NCI-H748 (cell line): ENCODE measurements at regions not wholly inside any gene's neighbourhood (a gene's known extent, or its start where the extent isn't known, plus 50 kb on each side); places are given as distances from the start of the nearest gene placed in this dataset.
"Not testable (repeated sequence)": the region's sequence is repeated elsewhere in the genome, so short reads cannot be mapped to it uniquely, and the experiment has no call there.

ENCODE experiments used
- DNase-seq: peaks from one replicate; lab custom pipeline; 2025; ENCODE audit not compliant: unreplicated experiment; lab: John Stamatoyannopoulos, UW

DNA sequence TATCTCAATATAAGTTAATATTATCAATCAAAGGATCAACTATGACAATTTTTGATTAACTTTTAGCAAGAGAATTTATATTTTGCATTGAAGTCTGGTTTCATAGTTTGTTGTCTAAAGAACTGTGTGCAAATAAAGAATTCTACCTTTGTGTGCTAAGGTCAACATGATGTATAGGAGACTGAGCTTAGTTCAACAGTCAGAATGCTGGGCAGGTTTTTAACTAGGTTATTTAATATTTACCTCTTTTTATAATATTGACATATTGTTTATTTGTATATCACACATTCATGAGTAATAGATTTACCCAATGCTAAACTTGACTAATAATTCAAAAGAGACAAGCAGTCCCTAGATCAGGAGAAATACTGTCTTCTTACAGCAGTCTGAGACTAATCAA is 831.4 kb downstream of the DSC3 start:
- no peak for DNase-seq

DNA sequence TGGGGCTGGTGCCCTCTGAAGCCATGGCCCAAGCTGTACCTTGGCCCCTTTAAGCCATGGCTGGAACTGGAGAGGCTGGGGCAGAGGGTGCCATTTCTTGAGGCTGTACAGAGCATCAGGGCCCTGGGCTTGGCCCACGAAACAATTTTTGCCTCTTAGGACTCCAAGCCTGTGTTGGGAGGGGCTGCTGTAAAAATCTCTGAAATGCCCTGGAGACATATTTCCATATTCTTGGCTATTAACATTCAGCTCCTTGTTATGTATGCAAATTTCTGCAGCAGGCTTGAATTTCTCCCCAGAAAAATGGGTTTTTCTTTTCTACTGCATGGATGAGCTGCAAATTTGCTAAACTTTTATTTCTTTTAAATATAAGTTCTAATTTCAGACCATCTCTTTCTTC is 834.0 kb downstream of the DSC3 start:
- DNase-seq = no peak

DNA sequence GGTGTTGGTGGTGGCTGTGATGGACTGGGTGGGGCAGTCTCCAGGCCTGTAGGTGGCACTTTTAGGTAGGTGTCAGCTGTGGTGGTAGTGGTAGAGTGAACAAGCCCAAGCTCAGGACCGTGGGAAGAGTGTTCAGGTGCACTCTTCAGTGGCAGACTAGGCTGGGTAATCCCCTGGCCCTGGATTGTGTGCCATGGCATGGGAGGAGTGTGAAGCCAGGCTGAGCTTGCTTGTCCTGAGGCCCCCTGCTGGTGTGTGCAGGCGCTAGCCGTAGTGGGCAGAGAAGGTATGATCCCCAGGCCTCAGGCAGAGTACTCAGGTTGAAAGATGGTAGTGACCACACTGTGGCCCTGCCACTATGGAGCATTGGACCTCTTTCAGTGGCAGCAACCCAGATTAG is 850.3 kb downstream of the DSC3 start:
- DNase-seq = no peak

DNA sequence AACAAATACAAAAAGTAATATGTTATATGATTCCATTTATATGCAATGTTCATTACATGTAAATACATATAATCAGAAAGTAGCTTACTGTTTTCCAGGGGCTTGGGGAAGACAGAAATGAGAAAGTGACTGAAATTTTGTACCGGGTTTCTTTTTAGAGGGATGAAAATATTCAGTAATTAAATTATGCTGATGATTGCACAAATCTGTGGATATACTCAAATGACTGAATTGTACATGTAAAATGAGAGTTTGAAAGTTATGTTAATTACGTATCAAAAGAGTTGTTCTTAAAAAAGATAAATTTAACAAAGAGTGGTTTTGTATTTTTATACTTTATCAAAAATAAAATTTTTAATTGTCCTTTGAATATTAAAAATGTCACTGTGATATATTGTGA is 856.3 kb downstream of the DSC3 start:
- no peak for DNase-seq

DNA sequence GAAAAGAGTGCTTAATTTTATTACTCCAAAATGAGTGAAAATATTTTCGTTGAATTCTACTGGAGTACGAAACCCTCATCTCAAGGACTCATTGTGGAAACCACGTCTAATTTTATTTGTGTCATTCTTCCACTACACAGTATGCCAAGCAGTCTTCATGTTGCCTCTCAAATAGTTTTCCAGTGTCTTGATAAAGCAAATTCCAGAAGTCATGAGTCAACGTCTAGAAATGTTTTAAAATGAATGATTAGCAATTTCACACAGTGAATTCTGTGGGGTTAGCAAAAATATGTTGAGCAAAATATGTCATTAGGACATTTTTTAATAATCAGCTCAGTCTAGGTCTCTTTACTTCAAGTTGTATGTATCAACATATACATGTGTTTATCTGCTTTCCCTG is 865.5 kb downstream of the DSC3 start:
- DNase-seq = no peak

DNA sequence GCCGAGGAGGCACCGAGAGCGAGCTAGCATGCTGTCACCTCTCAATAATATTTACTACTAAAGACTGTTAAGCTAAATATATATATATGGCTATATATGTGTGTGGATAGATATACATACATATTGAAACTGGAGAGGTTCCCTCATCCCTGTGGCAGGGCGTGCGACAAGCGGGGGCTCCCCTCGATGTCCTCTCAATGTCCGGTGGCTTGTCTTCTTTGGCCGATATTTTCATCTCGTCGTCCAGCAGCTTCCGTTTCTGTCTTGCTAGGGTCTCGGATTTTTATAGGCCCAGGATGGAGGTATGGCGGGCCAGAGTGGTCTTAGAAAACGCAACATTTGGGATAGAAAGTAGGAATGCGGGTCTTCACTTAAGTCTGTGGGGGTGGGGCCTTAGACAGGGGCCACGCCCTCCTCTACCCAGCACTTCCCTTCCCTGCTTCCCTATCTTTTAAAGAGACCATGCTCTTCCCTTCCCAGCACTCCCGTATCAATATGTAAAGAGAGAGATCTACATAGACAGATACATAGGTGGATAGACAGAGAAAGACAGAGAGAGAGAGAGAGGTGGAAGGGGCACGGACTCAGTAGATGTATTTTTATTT is 866.8 kb downstream of the DSC3 start:
- no peak for DNase-seq

DNA sequence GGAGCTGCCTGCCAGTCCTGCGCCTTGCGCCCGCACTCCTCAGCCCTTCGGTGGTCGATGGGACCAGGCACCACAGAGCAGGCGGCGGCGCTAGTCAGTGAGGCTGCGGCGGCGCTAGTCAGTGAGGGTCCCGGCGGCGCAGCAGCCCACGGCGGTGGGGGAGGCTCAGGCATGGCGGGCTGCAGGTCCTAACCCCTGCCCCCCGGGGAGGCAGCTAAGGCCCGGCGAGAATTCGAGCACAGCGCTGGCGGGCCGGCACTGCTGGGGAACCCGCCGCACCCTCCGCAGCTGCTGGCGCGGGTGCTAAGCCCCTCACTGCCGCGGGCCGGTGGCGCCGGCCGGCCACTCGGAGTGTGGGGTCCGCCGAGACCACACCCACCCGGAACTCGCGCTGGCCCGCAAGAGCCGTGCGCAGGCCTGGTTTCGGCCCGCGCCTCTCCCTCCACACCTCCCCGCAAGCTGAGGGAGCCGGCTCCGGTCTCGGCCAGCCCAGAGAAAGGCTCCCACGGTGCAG is 867.4 kb downstream of the DSC3 start:
- DNase-seq = no peak

DNA sequence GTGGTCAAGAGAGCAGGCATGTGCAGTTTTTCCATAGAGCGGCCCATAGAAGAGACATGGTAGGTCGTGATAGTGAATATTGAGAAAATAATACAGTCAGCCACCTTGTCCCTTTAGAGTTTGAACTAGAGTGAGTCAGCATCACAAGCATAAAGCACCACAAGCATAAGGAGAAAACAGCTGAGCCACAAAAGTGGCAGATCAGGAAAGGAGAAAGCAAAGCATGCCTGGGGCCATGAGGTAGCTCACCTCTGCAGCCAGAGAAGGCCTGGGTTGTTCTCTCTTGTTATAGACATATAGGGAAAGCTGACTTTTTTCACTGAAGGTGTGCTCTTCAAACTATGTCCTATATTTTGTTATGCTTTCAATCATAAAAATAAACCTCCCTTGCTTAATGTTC is 879.0 kb downstream of the DSC3 start:
- no peak for DNase-seq

DNA sequence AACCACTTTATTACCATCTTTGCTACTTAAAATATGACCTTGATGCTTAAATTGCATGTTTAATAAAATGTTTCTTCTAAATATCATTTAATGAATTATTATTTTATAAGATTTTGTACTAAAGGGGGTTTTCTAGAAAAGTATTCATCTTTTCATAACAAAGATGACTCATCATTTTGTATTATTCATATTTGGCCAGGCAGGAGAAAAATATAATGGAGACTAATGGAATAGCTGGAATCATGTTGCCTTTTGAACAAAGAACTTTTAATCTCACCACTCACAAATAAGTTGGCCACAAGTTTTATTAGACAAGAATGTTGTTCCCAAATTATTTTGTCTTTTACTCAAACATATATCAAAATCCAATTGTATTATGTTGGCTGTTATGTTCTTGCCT is 882.4 kb downstream of the DSC3 start:
- no peak for DNase-seq

DNA sequence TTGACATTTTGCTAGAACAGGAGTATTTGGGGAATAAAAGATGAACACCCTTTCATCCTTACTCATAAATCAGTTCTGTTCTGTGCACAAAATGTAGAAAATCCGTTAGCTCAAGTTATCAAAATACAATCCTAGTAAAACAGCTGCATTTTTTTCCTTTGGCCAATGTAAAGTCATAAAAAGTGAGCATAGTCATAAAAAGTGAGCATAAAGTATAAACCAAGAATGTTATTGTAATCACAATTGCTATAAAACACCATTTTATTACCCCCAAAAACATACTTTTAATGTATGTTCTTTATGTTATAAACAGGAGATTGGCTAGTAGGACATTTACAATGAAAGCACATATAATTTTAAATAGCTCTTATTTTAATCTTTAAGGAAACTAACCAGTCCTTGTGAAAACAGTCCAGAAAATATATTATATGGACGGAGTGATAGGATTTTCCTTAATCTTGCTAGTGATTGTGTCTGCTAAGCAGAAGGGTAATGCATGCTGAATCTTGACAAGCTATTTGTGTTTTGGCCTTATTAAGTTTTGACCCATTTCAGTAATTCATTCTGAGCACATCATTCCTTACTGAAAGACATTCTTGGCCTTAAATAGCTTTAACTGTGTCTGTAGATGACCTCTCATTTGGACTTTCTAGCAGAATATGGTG is 891.8 kb downstream of the DSC3 start:
- DNase-seq = no peak

DNA sequence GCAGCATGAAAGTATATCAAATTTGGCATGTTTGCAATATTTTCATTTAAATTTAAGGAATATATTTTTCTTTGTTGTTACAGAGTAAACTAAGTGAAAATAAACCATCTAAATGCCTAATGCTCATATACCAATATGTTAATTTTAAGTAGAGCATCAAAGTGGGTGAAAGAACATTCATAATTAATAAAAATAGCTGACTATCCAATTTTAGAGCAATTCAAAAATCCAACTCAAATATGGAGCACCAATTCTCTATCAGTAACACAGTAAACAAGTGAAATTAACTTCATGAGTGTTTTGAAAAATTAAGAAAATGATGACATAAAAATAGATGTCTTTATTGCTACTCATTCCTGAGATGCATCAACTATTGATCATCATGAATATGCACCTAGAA is 893.0 kb downstream of the DSC3 start:
- DNase-seq = no peak

DNA sequence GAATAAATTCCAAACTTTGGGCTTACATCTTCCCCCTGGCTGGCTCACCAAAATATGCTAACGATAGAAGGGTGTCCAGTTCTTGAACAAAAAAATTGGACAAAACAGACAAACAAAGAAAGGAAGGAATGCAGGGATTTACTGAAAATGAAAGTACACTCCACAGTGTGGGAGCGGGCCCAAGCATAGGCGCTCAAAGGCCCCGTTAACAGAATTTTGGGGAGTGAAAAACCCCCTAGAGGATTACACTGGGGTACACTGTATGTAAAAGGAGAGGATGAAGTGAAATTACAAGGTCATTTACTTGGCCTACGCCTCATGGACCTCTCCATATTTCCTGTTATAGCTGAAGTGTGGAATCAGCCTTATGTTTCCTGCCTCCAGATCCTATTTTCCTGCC is 899.7 kb downstream of the DSC3 start:
- no peak for DNase-seq

DNA sequence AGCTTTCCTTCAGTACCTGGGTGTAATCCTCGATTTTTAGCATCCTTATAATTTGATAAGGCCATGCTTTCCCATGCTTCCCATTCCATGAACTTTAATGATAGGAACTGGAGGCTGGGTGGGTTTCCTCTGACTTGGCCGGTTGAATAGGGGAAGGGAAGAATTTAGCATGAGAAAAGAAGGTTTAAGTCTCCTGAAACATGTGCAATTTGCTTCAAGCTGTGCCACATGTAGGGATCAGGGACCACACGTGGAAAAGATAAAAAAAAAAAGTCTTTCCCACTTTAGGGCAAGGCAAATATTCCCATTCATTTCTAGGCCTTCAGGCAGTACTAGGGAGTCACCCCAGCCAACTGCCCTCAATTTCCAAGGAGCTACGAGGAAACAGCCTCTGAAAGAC is 900.3 kb downstream of the DSC3 start:
- DNase-seq = no peak

DNA sequence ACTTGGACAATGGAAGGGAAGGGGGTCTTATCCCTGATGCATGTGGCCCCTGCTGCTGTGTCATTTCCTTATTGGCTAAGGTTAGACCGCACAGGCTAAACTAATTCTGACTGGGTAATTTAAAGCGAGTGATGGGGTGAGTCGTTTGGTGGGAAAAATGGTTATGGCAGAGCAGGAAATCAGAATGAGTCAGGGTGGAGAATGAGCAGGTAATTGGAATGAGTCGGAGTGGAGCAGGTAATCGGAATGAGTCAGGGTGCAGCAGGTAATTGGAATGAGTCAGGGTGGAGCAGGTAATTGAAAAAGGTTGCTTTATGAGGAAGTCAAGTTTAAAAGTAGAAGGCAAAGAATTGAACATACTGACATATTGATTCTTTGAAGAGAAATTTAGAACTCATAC is 901.0 kb downstream of the DSC3 start:
- not testable (repeated sequence) for DNase-seq

DNA sequence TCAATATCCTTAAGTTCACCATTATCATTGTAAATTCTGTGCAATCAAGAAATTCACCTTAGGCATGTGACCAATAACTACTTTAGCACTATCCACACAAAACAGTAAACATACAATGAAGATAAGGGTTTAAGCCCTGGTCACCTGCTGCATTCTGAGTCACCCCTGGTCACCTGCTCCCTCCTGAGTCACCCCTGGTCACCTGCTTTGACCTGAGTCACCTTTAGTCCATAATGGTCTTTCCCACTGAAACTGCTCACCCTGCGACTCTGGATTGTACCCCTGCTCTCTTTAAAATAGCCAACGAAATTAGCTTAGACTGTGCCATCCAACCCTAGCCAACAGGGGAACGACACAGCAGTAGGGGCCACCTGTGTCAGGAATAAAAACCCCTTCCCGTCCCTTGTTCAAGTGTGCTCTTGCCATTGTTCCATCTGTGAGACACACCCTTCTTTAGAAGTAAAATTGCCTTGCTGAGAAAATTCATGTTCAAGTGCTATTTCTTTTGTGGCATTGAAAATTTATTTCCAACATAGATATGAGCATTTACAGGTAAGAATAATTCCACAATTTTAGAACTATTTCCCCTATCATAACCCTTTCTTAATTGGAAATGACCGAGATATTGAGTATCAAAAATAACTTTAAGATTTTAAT is 902.8 kb downstream of the DSC3 start:
- DNase-seq = no peak

DNA sequence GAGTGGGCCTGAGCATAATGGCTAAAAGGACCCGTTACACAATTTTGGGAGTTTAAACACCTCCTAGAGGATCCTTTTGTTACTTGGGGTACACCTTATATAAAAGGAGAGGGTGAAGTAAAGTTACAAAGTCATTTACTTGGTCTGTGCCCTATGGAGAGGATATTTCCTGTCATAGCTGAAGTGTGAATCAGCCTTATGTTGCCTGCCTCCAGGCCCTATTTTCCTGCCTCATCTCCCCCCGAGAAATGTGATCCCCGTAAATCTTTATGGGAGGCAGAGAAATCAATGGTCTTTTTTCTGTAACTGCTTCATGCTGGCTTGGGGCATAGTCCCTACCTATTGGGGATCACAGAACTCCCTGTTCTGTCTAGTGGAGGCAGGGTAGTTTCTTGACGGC is 906.6 kb downstream of the DSC3 start:
- DNase-seq = no peak

DNA sequence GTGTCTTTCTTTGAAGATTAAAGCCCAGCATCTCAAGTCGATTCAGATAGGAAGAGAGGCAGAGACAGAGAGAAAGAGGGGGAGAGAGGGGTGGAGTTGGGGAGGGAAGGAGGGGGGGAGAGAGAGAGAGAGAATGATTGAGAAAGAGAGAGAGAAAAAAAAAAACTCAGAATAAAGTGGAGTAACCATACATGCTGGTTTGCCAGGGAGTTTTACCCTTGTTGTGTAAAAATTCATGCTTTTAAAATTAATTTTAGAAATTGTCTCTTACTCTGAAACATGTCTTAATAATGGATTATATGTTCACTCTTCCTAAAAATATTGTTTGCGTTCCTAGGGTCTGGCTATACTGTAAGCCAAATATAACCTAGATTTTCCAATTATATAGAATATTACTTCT is 908.5 kb downstream of the DSC3 start:
- DNase-seq = no peak

DNA sequence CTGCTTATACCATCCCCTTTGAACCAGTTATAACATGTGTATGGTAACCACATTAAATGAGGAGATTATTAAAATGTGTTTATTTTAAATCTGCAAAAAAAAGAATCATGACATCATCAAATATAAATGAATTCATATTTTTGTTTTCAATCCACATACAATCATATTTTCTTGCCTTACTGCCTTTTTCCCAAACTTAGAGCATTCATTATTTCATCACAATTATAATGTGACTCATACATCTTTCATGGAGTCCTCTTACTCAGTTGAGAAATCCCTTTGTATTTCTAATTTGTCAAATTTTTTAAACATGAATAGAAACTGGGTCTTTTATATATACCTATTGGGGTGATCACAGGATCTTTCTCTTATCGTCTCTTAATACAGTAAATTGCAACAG is 909.6 kb downstream of the DSC3 start:
- DNase-seq = no peak

DNA sequence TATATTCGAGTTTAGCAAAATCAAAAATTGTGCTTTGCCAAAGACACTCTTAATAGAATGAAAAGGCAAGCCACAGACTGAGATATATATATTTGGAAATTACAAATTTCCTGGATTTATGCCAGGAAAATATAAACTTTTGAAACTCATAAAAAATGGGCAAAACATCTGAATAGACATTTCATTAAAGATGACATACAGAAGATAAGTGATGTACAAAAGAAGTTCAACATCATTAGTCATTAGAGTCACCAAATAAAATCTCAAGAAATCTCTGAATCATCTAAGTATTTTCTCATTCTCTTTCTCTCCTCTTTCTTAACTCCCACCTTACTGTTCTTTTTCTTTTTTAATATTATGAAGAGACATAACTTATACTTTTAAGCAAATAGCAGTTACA is 921.1 kb downstream of the DSC3 start:
- DNase-seq = no peak

DNA sequence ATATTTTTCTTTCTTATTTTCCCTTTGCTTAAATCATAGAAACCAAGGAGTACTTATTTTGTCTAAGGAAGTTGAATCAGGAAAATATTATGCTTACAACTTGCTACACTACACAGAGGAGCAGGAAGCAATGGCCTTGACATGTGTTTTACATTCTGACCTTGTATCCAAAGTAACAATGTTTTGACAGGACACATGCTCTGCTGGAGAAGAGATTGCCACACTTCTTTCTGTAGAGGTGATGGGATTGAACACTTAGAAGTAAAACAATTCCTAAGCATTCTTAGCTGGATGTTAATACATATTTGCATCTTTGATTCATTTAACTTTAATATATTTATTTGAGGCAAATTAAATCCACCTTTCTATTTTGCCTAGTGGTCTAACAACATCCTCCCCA is 929.1 kb downstream of the DSC3 start:
- no peak for DNase-seq

DNA sequence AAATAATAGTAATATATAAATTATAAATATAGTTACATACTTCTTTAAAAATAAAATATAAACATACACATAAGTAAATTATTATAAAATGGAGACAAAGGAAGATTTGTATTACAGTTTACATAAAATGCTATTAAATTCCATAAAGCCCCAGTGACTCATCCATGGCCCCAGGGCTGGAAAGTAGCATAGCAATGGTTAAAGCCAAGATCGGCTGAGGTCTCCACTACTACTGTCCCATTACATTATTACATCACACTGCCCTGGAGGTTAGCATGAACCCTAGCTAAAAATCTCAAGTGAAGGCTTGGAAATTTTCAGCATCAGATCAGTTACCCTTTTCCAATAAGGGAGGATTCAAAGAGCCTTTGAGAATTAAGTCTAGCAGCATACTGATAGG is 936.2 kb downstream of the DSC3 start:
- no peak for DNase-seq

DNA sequence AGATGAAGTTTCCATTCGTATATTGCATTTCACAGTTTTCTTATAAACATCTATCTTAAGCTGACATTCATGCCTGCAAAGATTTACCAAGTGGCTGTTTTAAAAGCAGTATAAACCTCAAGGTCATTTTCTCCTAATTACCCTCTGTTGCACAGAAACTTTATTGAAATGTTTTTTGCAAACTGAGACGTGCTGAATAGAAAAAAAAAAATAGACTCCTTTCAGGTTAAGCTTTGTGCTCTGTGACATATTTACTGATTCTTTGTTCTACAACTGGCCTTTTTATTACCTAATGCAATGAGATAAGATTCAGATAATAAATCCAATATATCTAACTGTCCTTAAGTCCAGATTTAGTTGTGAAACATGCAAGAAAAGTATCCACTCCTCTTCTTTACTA is 938.7 kb downstream of the DSC3 start:
- no peak for DNase-seq

DNA sequence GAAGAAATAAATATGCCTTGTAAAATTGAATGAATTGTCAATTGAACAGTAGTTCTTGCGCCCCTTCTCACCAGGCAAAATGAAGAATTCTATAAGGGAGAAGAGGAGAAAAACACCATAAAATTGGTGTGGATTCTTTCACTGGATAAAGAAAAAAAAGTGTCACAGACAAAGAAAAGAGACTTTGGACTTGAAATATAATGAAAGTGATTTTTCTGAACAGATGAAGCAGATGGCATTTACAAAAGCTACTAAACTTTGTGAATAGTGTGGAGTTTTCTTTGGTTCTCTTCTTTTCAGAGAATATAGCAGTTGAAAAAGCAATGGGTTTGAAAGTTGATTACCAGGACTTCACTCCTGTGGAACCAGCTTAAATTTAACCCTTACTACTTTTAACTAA is 945.7 kb downstream of the DSC3 start:
- DNase-seq = no peak
